ENCODE measurements at regions not wholly inside any gene's neighbourhood (a gene's known extent, or its start where the extent isn't known, plus 50 kb on each side); places are given as distances from the start of the nearest gene placed in this dataset.
"Not testable (repeated sequence)": the region's sequence is repeated elsewhere in the genome, so short reads cannot be mapped to it uniquely, and the experiment has no call there.

- TF ChIP-seq EZH2 (IDR thresholded peaks at IDR 0.05) = no peak
- TF ChIP-seq CTCF (IDR thresholded peaks at IDR 0.05) = no peak
- no peak for TF ChIP-seq EZH2phosphoT487 (IDR thresholded peaks at IDR 0.05)
- Histone ChIP-seq H3K4me2 (no peak overlapping the region), H3K9me3 (ENCODE audit: low read depth) (no peaks in the 10 kb centered on the region), H3K4me3 (no peak overlapping the region), H3F3A (ENCODE audit: low read depth) (no peaks in the 10 kb centered on the region), H3K27ac (no peak overlapping the region), H3K79me2 (ENCODE audit: low read depth) (no peaks in the 10 kb centered on the region), H3K9ac (no peak overlapping the region), H2AFZ (replicated peaks) (peak overlapping the region; percentile 20), H3K36me3 (no peaks in the 10 kb centered on the region), H3K27me3 (no peaks in the 10 kb centered on the region), H3K4me1 (no peaks in the 10 kb centered on the region), H4K20me1 (ENCODE audit: low read depth) (no peaks in the 10 kb centered on the region)
- Mint-ChIP-seq H3K36me3 (no peaks in the 10 kb centered on the region), H3K4me3 (no peak overlapping the region), H3K4me1 (peaks cover 7% of the 10 kb centered on the region), H3K27ac (no peak overlapping the region), H3K9me3 (no peaks in the 10 kb centered on the region), H3K27me3 (ENCODE audit: insufficient read depth, low read depth) (no peaks in the 10 kb centered on the region)
- no peak for DNase-seq (ENCODE audit: low spot score)
These were observed 317.7 kb downstream of the LRRC70 start for GRCh38 chr5:62896121-62896893.

GRCh38 chr5:62886603-62887315 is 308.1 kb downstream of the LRRC70 start:
- Histone ChIP-seq H3K79me2 (ENCODE audit: low read depth) (no peaks in the 10 kb centered on the region), H3F3A (ENCODE audit: low read depth) (no peaks in the 10 kb centered on the region), H3K27me3 (no peaks in the 10 kb centered on the region), H3K36me3 (no peaks in the 10 kb centered on the region), H3K4me2 (no peak overlapping the region), H3K9me3 (ENCODE audit: low read depth) (no peaks in the 10 kb centered on the region), H2AFZ (replicated peaks) (no peak overlapping the region), H4K20me1 (ENCODE audit: low read depth) (no peaks in the 10 kb centered on the region), H3K27ac (no peak overlapping the region), H3K9ac (no peak overlapping the region), H3K4me1 (no peaks in the 10 kb centered on the region), H3K4me3 (no peak overlapping the region)
- Mint-ChIP-seq H3K36me3 (no peaks in the 10 kb centered on the region), H3K9me3 (no peaks in the 10 kb centered on the region), H3K27me3 (ENCODE audit: insufficient read depth, low read depth) (no peaks in the 10 kb centered on the region), H3K27ac (no peak overlapping the region), H3K4me3 (no peak overlapping the region), H3K4me1 (peaks cover 2% of the 10 kb centered on the region)
- DNase-seq (ENCODE audit: low spot score) = no peak
- TF ChIP-seq EZH2 (IDR thresholded peaks at IDR 0.05) (no peak), CTCF (IDR thresholded peaks at IDR 0.05) (no peak), EZH2phosphoT487 (IDR thresholded peaks at IDR 0.05) (no peak)

- not testable (repeated sequence) for H3K4me3 Mint-ChIP-seq
These were observed 258.7 kb downstream of the LRRC70 start for GRCh38 chr5:62837330-62837729.

GRCh38 chr5:62829604-62829986 is 251.0 kb downstream of the LRRC70 start:
- Histone ChIP-seq H3K27me3 (no peaks in the 10 kb centered on the region), H3K4me1 (no peaks in the 10 kb centered on the region), H3F3A (ENCODE audit: low read depth) (no peaks in the 10 kb centered on the region), H2AFZ (replicated peaks) (no peak overlapping the region), H3K79me2 (ENCODE audit: low read depth) (no peaks in the 10 kb centered on the region), H4K20me1 (ENCODE audit: low read depth) (no peaks in the 10 kb centered on the region), H3K9ac (no peak overlapping the region), H3K36me3 (no peaks in the 10 kb centered on the region), H3K27ac (no peak overlapping the region), H3K4me2 (no peak overlapping the region), H3K9me3 (ENCODE audit: low read depth) (no peaks in the 10 kb centered on the region), H3K4me3 (no peak overlapping the region)
- no peak overlapping the region for H3K4me3 Mint-ChIP-seq
- no peaks in the 10 kb centered on the region for H3K4me1 Mint-ChIP-seq
- no peak for TF ChIP-seq EZH2phosphoT487 (IDR thresholded peaks at IDR 0.05)
- TF ChIP-seq EZH2 (IDR thresholded peaks at IDR 0.05) = no peak
- TF ChIP-seq CTCF (IDR thresholded peaks at IDR 0.05) = no peak
- no peak for DNase-seq (ENCODE audit: low spot score)
- H3K9me3 Mint-ChIP-seq = peaks cover 2% of the 10 kb centered on the region
- H3K27me3 Mint-ChIP-seq (ENCODE audit: insufficient read depth, low read depth) = peaks cover 2% of the 10 kb centered on the region
- no peaks in the 10 kb centered on the region for H3K36me3 Mint-ChIP-seq
- no peak overlapping the region for H3K27ac Mint-ChIP-seq

More at GRCh38 chr5:62837330-62837729, 258.7 kb downstream of the LRRC70 start:
- H3K27ac ChIP-seq; H3F3A ChIP-seq (ENCODE audit: low read depth); H3K9ac ChIP-seq; H3K36me3 ChIP-seq; DNase-seq (ENCODE audit: low spot score); H3K4me1 Mint-ChIP-seq; H3K36me3 Mint-ChIP-seq; H4K20me1 ChIP-seq (ENCODE audit: low read depth); H3K79me2 ChIP-seq (ENCODE audit: low read depth); H3K4me3 ChIP-seq; H3K27me3 ChIP-seq; H3K27ac Mint-ChIP-seq; H3K9me3 ChIP-seq (ENCODE audit: low read depth); H3K27me3 Mint-ChIP-seq (ENCODE audit: insufficient read depth, low read depth); H2AFZ ChIP-seq (replicated peaks); H3K4me2 ChIP-seq; H3K4me1 ChIP-seq: not testable (repeated sequence)
- H3K9me3 Mint-ChIP-seq = peaks cover 12% of the 10 kb centered on the region
